HL-60 (cell line): ENCODE measurements at regions not wholly inside any gene's neighbourhood (a gene's known extent, or its start where the extent isn't known, plus 50 kb on each side); places are given as distances from the start of the nearest gene placed in this dataset.

Experiments used
- CTCF ChIP-seq: IDR thresholded peaks from one replicate; pipeline ENCODE4 v1.5.1; 2011; ENCODE audit warnings: low read length, control low read depth, inconsistent platforms; ENCODE audit not compliant: insufficient read depth
- GABPA ChIP-seq: IDR thresholded peaks from 2 replicates; pipeline ENCODE4 v1.6.1; 2012; ENCODE audit warnings: low read depth
- POLR2AphosphoS5 ChIP-seq: IDR thresholded peaks from 2 replicates; pipeline ENCODE4 v1.6.1; 2012; ENCODE audit warnings: low read depth
- REST ChIP-seq: IDR thresholded peaks from 2 replicates; pipeline ENCODE4 v1.6.1; 2012; ENCODE audit warnings: low read depth; ENCODE audit not compliant: insufficient replicate concordance

- TF ChIP-seq REST: no peak
- no peak for TF ChIP-seq CTCF
- no peak for TF ChIP-seq POLR2AphosphoS5
- TF ChIP-seq GABPA: no peak
These were observed 67.5 kb downstream of the MIS18A start for GRCh38 chr21:32211306-32211705.
